ENCODE measurements at regions not wholly inside any gene's neighbourhood (a gene's known extent, or its start where the extent isn't known, plus 50 kb on each side); places are given as distances from the start of the nearest gene placed in this dataset.

- DNase-seq (no peak), ATAC-seq (no peak)
- no peaks in the 10 kb centered on the region for H3K27me3 ChIP-seq (ENCODE audit: low read depth)
- H3K4me1 ChIP-seq: no peaks in the 10 kb centered on the region
- no peaks in the 10 kb centered on the region for H3K36me3 ChIP-seq
- H3K27ac ChIP-seq: no peak overlapping the region
- no peaks in the 10 kb centered on the region for H3K9me3 ChIP-seq
- intact Hi-C loops (cut with DNase I): no loop called here
- TF ChIP-seq, protein P1, sequence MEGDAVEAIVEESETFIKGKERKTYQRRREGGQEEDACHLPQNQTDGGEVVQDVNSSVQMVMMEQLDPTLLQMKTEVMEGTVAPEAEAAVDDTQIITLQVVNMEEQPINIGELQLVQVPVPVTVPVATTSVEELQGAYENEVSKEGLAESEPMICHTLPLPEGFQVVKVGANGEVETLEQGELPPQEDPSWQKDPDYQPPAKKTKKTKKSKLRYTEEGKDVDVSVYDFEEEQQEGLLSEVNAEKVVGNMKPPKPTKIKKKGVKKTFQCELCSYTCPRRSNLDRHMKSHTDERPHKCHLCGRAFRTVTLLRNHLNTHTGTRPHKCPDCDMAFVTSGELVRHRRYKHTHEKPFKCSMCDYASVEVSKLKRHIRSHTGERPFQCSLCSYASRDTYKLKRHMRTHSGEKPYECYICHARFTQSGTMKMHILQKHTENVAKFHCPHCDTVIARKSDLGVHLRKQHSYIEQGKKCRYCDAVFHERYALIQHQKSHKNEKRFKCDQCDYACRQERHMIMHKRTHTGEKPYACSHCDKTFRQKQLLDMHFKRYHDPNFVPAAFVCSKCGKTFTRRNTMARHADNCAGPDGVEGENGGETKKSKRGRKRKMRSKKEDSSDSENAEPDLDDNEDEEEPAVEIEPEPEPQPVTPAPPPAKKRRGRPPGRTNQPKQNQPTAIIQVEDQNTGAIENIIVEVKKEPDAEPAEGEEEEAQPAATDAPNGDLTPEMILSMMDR (IDR thresholded peaks at IDR 0.05): no peak
- H3K4me3 ChIP-seq: no peak overlapping the region
These were observed 94.9 kb upstream of the PJA1 start for GRCh38 chrX:69260169-69260568.

- ATAC-seq (no peak), DNase-seq (no peak)
- no peak overlapping the region for H3K4me3 ChIP-seq
- H3K27ac ChIP-seq: no peak overlapping the region
- no peaks in the 10 kb centered on the region for H3K27me3 ChIP-seq (ENCODE audit: low read depth)
- TF ChIP-seq, protein P1 (IDR thresholded peaks at IDR 0.05): no peak
- no peaks in the 10 kb centered on the region for H3K36me3 ChIP-seq
- no peaks in the 10 kb centered on the region for H3K9me3 ChIP-seq
- no peaks in the 10 kb centered on the region for H3K4me1 ChIP-seq
- intact Hi-C loops (cut with DNase I): no loop called here
These were observed 93.6 kb upstream of the PJA1 start for GRCh38 chrX:69258893-69259292.

- H3K4me3 ChIP-seq: no peak overlapping the region
- no peak for DNase-seq
- TF ChIP-seq, protein P1 (IDR thresholded peaks at IDR 0.05): no peak
- no peaks in the 10 kb centered on the region for H3K9me3 ChIP-seq
- H3K4me1 ChIP-seq: no peaks in the 10 kb centered on the region
- H3K27me3 ChIP-seq (ENCODE audit: low read depth): no peaks in the 10 kb centered on the region
- intact Hi-C loops (cut with DNase I): no loop called here
- ATAC-seq: no peak
- no peaks in the 10 kb centered on the region for H3K36me3 ChIP-seq
- H3K27ac ChIP-seq: no peak overlapping the region
These were observed 92.4 kb upstream of the PJA1 start for GRCh38 chrX:69257499-69258127.

- no peak for DNase-seq
- H3K36me3 ChIP-seq: no peaks in the 10 kb centered on the region
- H3K9me3 ChIP-seq: no peaks in the 10 kb centered on the region
- no peaks in the 10 kb centered on the region for H3K4me1 ChIP-seq
- no peak for ATAC-seq
- intact Hi-C loops (cut with DNase I): no loop called here
- no peak overlapping the region for H3K27ac ChIP-seq
- no peak overlapping the region for H3K4me3 ChIP-seq
- TF ChIP-seq, protein P1 (IDR thresholded peaks at IDR 0.05): no peak
- no peaks in the 10 kb centered on the region for H3K27me3 ChIP-seq (ENCODE audit: low read depth)
These were observed 91.0 kb upstream of the PJA1 start for GRCh38 chrX:69256291-69256565.

DNA sequence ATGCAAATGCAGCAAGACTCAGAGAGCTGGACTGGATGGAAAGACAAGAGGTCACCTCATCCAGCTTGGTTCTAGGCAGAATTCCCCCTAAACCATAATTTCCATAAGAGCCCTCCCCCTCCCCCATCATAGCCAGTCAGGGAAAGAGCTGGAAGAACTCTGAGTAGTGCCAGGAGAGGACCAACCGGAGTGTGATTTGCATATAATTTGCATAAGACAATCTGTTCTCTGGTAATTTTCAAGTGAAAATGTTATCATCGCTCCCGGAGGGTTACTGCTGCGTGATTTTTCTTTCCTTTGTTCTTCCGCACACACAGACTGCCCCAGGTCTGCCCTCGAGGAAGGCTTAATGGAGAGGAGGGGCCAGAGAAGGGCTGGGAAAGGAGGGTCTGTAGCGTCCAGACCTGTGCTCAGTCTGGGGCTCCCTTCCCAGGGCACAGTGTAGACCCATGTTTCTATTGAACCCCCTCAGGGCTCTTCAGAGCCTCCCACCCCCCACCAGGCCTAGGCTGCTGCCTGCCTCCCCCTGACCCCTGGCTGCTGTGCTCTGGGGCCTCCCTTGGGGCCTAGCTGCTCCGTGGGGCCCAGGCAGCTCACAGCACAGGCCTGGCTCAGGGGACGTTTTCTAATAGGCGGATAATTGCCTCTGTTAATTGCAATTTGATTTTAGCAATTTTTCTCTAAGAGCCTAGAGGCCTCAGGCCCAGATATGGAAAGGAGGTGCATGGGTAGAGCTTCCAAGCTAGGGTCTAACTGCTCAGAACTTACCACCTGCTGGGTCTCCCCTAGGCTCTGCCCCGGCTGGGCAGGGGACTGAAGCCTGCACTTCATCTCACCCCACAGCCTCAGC, 90.4 kb upstream of the PJA1 start:
- no peak for ATAC-seq
- TF ChIP-seq, protein P1 (IDR thresholded peaks at IDR 0.05): no peak
- Histone ChIP-seq H3K4me1 (no peaks in the 10 kb centered on the region), H3K9me3 (no peaks in the 10 kb centered on the region), H3K36me3 (no peaks in the 10 kb centered on the region), H3K4me3 (no peak overlapping the region), H3K27me3 (ENCODE audit: low read depth) (no peaks in the 10 kb centered on the region), H3K27ac (no peak overlapping the region)
- DNase-seq: no peak
- intact Hi-C loops (cut with DNase I): no loop called here

Measured in lower lobe of right lung (tissue), 2 donors.